ENCODE measurements at regions not wholly inside any gene's neighbourhood (a gene's known extent, or its start where the extent isn't known, plus 50 kb on each side); places are given as distances from the start of the nearest gene placed in this dataset.
"Not testable (repeated sequence)": the region's sequence is repeated elsewhere in the genome, so short reads cannot be mapped to it uniquely, and the experiment has no call there.

GRCh38 chr14:56990991-56991627 is 180.8 kb upstream of the OTX2 start:
- DNase-seq, result not testable (repeated sequence)

DNA sequence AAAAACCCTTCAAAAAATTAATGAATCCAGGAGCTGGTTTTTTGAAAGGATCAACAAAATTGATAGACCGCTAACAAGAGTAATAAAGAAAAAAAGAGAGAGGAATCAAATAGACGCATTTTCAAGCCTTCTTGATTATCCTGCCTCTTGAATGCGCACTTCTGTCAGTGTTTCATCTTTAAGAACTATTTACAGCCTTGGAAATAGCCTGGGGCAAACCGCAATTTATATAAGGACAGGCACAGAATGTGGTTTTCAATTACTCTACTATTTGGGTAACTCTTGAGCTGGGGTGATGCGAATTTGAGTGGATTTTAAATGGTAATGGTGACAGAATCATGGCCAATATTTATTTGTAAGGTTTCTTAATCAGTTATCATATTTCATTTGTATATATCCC is 179.1 kb upstream of the OTX2 start:
- DNase-seq, result no peak

DNA sequence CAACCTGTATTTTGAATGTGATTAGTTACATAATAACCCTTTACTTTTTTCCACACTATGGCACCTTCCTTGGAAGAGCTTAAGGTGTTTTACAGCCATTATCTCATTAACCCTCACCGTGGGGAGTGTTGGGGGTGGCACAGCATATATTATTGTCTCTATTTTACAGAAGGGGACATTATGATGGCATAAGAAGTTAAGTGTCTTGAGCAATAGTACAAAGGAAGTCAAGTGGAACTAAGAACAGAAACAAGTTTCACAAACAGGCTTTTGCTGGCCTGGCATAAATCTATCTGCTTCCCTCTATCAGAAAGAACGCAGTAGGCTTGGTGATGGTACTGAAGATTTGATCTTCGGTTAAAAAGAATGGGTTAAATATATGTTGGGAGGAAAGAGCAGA is 169.7 kb upstream of the OTX2 start:
- no peak for DNase-seq

DNA sequence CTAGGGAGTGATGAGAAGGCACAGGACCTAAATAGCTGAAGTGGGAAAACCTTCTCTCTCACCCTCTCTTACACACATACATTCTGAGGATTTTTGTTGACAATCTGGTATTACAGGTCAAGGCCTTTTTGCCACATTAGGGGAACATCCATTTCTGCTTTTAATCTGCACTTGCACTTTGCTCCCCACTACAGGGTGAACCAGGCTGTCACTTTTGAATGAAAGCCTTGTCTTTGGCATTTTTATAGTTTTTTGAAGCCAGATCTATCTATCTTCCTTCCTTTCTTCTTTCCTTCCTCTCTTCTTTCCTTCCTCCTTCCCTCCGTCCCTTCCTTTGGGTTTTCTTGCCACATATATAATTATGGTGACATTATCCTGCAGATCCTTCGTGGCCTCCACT is 165.9 kb upstream of the OTX2 start:
- peak; percentile 3 for DNase-seq

- peak; percentile 48 for DNase-seq
Measured at GRCh38 chr14:56975521-56975920, 165.2 kb upstream of the OTX2 start.

GRCh38 chr14:56972948-56973347 is 162.7 kb upstream of the OTX2 start:
- DNase-seq, result no peak

DNA sequence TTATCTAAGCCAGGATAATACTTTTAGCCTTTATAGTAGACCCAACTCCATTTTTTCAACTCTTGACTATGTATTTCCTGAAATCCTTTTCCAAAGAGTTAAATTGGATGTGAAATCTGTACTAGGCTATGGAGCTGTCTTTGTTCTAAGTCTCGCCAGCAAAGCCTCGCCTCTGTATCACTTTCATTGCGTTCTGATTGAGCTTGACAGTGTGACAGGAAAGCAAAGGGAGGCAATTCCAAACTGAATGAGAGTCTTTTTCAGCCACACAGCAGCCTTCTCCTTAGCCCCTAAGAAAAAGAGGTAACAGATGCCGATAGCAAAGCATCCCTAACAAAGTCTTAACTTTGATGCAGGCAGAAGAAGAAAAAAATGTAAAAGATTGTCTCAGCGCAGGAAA is 154.6 kb upstream of the OTX2 start:
- no peak for DNase-seq

DNA sequence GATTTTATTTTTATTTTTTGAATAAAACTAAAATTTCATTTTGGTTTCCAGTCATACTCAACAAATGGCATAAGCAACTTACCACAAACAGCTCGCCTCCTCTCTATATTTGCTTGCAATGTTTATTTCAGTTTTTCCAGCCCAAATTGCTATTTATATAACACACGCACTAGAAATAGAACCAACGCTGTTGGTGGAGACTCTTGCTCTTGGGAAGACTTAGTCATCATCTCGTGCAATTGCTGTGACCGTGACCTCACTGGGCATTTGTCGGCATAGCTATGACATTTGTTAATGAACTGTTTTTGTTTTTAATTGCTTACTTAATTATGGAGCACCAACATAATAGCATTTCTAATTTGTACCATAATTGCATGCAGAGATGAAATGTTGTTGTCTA is 153.1 kb upstream of the OTX2 start:
- DNase-seq, result no peak

DNA sequence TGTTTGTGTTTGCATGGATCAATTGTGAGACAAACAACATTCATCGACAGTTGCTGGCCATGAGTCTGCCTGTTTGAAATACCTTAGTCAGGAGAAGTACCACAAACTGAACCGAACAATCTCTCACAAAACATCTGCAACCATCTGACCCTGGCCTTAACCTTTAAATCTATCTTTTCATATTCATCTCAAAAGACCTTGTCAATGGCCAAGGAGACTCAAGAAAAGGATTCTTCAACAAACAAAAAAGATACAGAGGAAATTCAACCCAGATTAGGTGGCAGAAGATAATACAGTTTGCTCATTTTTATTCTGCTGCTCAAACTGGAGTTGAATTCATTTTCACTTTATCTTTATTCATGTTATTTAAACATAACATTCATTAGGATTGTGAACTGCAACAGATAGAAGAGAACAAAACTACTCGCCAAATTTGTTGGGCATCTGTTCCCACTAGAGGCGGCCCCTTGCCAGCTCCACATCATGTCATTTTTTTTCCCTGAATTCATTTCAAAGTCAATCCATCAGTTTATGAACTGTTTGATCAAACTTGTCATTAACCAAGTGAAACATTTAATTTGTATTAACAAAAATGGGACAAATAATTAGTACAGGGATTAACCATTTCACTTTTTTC is 152.3 kb upstream of the OTX2 start:
- DNase-seq, result no peak

GRCh38 chr14:56959869-56960268 is 149.6 kb upstream of the OTX2 start:
- no peak for DNase-seq

- DNase-seq, result no peak
Measured at GRCh38 chr14:56959121-56959520, 148.8 kb upstream of the OTX2 start.

- DNase-seq, result no peak
Measured at GRCh38 chr14:56956182-56956581, 145.9 kb upstream of the OTX2 start.

GRCh38 chr14:56955745-56956144 is 145.5 kb upstream of the OTX2 start:
- DNase-seq, result no peak

DNA sequence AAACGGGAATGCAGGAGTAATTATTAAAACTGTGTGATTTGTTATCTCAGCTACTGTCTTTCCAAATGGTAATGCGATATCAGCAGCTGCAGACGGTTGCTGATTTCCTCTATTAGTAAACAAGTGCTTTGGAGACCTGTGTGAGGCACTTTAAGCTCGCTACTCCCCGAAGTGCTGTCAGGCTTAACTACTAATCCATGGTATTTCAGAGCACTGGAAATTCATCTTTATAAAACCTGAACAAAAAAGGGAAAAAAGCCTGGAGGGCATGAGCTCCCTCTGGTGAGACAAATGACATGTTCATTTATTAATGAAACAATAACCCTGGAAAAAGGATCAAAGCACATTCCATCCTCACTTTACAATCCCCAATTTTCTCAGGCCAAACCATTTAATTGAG is 143.6 kb upstream of the OTX2 start:
- peak; percentile 13 for DNase-seq

DNA sequence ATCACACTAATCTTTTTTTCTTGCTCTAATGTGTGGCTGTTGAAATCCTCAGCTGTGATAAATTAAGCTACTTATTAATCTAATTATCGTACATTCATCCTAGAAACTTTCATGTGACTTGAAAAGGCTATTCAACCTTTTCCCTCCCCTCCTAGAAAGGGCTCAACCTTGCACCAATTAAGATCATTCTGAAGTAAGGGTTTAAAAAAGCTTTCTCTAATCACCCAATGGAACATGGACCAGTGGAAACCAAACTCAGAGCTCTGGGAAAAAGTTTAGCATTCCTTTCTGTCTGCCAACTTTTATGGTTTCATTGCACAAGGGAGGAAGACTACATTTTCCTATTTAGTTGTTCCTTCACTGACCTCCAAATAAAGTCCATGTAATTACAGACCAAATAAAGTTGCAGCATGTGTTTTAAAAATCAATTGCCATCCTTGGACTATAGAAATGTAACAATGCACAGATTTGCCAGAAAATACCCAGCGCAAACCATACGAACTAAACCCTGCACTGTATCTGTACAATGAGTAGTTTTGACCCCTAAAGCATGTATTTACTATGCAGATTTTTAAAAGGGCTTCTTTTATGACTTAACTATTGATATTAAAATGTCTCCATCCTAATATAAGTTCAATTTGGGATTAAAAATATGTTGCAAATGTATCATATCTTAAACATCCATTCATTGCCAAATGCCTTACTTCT is 142.6 kb upstream of the OTX2 start:
- DNase-seq, result no peak

- DNase-seq, result no peak
Measured at GRCh38 chr14:56949828-56950227, 139.5 kb upstream of the OTX2 start.

DNA sequence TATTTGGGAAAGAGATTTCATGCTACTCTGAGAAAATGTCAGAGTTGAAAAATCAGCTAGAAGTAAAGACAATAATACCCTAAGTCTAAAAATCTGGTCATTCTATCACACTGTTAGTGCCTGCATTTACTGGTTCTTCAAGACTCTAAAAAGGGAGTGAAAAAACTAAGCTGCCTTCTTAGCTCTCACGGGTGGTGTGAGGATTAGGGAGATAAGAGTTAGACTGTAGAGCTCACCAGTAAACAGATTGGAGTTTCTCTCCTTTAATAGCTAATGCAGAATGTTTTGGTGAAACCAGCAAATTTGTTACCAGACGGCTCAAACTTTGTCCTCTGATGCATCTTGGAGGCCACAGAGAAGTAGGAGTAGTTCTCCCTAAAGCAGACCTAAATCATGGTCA is 135.0 kb upstream of the OTX2 start:
- no peak for DNase-seq

- no peak for DNase-seq
Measured at GRCh38 chr14:56944397-56944796, 134.1 kb upstream of the OTX2 start.

DNA sequence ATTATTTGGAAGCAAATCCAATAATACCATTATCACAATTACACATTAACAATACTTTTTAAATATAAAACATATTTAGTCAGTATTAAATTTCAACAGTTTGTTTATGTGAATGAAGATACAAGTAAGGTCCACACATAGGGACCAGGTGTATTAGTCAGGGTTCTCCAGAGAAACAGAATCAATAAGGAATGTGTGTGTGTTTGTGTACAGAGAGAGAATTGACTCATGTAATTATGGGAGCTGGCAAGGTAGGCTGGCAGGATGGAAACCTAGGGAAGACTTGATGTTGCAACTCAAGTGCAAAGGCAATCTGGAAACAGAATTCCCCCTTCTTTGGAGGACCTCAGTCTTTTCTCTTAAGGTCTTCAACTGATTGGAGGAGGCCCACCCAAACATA is 123.2 kb upstream of the OTX2 start:
- DNase-seq, result peak; percentile 67

DNA sequence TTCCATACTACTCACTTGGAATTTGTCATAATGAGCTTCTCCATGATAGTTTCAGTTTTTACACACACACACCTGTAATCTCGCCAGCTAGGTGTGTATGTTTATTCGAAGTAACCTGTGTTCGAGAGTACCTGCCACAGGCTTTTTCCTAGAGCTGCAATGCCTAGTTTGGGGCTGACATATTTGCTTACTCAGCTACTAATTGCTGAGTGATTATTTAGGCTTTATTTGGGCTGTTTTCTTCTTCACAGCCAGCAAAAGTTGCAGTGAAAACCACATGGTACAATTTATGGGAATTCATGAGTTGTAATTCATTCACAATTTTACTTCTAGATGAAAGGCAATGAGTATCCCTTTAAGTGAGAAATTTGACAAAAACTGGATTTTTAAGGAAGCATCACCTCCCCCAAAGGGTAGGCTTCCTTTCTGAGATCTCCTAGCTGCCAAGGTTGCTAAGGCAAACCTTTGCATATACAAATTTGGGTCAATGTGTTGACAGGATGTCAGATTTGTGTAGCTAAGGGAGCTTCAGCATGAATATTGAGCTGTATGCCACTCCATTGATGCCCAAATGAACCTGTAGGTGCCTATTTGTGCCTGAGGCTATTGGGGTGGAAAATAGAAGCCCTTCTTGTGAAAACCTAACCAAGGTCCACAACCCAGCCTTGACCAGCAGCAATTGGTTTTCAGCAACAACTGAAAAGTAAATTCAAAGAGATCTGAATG is 108.7 kb upstream of the OTX2 start:
- DNase-seq, result no peak

- no peak for DNase-seq
Measured at GRCh38 chr14:56905282-56905681, 95.0 kb upstream of the OTX2 start.

GRCh38 chr14:56903304-56903969 is 93.2 kb upstream of the OTX2 start:
- DNase-seq, result no peak

DNA sequence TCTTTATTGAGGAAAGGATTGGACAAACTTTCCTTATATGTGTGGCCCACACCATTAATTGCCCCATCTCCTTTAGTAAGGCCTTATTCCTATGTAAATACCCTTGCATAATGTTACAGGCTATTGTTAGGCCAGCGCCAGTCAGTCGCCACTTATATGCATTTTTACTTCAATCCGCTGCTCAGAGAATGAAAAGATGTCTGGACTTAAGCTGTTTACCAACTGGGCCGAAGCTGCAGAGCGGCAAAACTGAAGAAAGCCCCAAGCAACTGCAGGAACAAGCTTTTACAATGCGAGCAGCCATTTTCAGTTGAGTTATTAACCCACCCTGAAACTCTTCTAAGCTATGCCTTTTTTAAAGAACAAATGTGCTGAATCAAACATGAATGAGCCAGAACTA is 92.1 kb upstream of the OTX2 start:
- no peak for DNase-seq

Measured in DMS53 (cell line).